Epithelial cell of prostate (primary cell): ENCODE measurements at regions not wholly inside any gene's neighbourhood (a gene's known extent, or its start where the extent isn't known, plus 50 kb on each side); places are given as distances from the start of the nearest gene placed in this dataset.

Experiments used
- DNase-seq: peaks from one replicate; pipeline ENCODE4 v3.0.0-alpha.2; 2011; ENCODE audit warnings: low read depth, low spot score
- H3K27ac ChIP-seq: fragments of 450-650 bp; 2 replicates; pipeline ENCODE4 v1.5.1; 2017; ENCODE audit warnings: mild to moderate bottlenecking

DNA sequence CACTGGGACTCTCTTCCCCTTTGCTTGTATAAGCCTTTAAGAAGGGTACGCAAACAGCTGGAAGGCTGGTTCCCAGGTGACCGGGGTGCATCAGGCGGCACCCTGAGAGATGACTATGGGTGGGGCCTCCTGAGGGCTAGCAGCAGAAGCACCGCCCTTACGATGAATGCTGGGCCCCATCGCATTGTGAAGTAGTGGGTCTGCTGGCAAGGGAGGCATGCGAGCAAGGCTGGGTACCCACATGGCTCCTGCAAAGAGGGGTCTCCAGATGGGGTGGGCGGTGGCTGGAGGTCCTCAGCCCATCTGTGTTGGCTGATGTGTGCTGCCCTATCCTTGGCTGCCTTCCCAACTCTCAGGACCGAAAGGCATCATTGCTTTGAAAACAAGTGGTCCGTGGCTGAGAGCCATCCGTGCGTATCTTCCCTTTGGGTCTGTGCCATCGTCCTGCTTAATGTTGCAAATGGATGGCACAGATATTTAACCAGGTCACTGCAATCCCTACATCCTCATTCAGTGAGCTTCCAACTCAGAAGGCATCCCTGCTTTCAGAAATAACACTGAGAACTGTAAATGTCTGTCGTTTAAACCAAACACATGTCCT lies 83.5 kb upstream of the GPC1 start:
- no peak for DNase-seq
- no peak overlapping the region for H3K27ac ChIP-seq

DNA sequence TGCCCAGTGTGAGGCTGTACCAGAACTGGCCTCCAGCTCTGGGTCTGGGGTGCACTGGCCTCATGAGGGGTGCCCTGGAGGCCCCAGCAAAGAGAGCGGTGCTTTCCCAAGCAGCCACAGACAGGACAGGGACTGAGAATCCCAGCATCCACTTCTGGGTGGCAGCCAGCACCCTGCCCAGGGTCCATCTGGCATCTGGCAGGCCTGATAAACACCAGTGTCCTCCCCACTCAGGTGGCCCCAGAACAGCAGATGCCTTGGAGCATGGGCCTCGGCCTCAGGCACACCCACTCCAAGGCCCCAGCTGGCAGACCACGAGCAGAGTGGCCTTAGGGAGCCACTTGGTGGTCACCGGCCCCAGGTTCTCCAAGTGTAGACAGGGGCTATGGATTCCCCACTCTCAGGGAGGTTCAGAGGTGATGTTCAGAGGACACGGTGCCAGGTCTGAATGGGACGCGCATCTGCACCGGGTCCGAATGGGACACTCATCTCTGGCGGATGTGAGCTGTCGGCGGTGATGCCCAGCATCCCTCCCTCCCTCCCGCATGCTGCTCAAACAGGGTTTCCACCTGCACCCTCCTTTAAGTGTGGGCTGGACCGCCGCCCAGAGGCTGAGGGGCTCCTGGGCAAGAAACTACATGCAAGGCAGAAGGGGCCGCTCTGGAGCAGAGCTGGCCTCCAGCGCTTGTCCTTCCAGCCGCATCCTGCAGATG lies 82.2 kb upstream of the GPC1 start:
- peak; percentile 12 for DNase-seq
- no peak overlapping the region for H3K27ac ChIP-seq

DNA sequence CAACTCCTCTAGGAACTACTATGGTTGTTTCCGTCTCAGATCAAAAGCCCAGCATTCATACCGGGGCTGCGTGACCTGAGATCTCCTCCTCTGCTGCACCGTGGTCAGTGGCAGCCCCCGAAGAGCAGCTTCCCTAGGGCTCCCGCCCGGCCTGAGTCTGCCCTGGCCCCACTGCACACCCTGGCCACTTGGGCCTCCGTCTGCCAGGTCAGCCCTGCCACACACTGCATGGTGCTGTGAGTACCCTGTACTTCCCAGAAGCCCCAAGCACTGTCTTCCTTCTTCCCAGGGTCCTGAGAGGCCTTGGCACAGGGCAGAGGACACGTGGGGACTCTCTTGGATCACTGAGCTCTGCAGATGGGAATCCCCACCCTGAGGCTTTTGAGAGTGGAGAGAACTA lies 81.5 kb upstream of the GPC1 start:
- DNase-seq, result no peak
- H3K27ac ChIP-seq, result no peak overlapping the region

DNA sequence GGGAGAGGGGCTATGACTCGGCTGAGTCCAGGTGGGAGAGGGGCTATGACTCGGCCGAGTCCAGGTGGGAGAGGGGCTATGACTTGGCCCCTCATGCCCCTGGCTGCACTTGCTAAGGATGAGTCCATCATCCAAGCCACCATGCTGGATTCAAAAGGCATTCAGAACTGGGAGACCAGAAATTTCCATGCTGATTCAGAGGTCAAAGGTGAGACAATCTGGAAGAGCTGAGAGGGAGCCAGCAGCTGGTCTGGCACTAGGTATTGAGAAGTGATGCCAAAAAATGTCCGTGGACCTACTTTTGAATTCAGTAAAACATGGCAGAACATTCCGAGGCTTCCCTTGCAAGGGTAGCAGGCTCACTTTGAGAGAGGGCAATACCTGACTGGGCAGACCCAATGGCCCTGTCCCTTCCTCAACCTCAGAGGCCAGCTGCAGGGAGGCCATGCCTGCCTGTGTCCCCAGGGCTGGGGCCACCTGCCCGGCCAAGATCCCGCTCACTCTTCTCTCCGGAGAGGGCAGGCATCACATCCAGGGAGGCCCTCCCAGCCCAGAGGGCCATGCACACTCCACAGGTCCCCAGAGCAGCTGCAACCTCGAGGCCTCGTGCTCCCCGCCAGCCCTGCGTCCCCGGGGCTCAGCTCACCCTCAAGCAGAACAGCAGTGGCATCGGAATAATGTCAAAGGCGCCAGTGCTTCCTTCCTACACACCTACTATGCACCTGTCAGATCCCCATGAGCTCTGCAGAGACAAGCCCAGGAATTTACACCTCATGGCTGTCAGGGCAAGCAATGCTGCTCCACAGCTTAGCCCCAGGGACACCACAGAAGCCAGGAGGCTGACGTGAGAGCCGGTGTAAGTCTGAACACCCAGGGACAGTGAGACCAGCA lies 80.2 kb upstream of the GPC1 start:
- H3K27ac ChIP-seq, result no peak overlapping the region
- DNase-seq, result peak; percentile 12

DNA sequence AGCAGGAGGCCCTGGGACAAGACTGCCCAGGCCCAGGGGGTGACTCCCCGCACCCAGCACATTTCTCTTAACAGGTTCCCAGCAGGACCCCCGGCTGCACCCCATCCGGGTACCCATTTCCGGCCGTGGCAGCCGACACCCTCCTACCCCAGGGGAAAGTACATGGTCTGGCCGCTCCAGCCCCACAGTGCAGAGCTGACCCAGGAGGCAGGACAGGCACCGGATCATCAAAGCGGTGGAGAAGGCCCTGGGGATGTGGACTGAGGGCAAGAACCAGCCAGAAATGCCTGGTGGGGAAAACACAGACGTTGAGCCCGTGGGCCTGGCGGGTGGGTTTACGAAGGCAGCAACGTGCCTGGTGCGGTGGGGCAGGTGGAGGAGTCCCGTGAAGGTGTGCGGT lies 79.5 kb upstream of the GPC1 start:
- H3K27ac ChIP-seq, result no peak overlapping the region
- no peak for DNase-seq

DNA sequence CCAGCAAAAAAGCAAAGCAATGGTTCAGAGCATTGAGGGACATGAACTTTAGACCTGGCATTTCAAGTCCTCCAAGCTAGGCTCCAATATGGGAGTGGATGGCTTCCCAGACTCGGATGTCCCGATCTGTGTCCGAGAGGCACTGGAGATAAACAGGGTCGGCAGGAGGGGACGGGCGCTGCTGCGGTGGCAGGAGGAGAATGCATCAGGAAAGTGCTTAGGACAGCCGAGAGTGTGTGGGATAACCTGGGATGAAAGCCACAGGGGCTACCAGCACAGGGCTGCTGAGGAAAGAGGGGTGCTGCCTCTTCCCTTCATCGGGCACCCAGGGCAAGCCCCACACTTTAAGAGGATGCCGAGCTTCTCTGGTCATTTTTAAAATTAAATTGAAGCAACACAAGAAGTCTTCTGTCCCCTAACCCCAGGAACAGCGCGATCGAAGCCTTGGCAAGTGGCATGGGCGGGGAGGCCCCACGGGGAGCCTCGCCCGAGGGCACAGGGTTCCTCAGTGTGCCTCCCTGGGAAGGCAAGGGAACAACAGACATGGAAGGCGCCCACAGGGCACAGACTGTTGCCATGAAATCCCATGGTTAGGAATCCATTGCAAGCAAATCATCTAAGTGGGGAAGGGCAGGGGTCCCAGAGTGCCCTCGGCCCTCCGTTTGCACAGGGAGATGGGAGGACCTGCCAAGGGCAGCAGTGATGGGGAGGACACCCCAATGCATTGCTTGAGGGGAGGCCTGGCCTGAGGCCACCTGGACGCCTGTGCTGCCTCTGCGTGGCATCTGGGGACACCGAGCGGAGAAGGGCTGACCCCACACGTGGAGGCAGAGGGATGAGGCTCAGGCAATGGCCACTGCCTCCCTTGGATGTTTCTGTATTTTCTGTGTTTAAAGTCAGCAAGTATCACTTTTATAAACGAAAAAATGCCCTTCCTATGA lies 78.5 kb upstream of the GPC1 start:
- no peak for DNase-seq
- no peak overlapping the region for H3K27ac ChIP-seq

DNA sequence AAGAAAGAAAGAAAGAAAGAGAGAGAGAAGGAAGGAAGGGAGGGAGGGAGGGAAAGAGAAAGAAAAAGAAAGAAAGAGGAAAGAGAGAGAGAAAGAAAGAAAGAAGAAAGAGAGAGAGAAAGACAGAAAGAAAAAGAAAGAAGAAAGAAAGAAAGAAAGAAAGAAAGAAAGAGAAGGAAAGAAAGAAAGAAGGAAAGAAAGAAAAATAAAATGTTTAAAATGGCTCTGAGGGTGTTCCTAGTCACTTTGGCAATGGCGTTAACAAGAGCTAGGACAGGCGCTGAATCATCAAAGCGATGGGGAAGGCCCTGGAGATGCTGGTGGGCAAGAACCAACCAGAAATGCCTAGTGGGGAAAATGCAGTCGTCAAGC lies 77.8 kb upstream of the GPC1 start:
- DNase-seq, result no peak
- no peak overlapping the region for H3K27ac ChIP-seq

DNA sequence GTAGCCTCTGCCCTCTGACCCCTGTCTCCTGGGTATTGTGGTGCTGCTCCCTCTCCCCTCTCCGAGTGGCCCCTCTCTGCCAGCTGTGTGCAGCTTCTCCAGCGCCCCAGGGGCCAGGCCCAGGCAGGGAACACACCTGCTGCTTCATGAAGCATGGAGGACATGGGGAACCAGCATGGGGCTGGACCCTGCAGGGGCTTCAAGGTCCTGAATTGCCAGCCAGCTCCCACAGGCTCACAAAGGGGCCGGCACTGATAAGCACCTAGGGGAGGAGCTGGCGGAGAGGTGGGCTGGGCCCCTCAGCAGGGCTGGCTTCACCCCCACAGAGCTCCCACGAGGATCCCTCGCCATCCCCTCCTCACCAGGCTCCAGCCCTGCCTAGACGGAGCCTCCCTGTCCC lies 77.4 kb upstream of the GPC1 start:
- H3K27ac ChIP-seq, result no peak overlapping the region
- no peak for DNase-seq

DNA sequence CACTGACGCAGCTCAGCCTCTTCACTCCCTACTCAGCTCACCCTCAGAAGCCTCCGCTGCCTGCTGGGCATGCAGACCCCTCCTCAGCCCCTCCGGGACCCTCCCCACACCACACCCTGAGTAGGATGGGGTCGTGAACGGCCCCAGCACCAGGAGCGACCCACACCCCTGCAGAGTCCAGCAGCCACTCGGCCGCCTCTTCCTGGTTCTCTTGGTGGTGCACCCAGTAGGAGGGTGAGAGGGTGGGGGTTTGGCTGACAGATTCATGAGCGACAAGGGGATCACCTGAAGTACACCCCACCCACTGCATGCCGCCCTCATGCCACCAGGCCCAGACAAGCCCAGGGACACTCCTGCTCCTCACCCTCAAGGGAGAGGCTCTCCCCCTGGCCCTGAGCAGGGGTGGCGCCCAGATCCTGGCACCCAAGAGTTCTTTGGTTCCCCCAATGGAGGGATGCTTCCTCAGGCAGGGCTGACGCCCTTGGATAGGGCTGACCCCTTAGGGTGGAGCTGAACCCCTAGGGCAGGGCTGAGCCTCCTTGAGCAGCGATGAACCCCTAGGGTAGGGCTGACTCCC lies 76.6 kb upstream of the GPC1 start:
- no peak for DNase-seq
- no peak overlapping the region for H3K27ac ChIP-seq

DNA sequence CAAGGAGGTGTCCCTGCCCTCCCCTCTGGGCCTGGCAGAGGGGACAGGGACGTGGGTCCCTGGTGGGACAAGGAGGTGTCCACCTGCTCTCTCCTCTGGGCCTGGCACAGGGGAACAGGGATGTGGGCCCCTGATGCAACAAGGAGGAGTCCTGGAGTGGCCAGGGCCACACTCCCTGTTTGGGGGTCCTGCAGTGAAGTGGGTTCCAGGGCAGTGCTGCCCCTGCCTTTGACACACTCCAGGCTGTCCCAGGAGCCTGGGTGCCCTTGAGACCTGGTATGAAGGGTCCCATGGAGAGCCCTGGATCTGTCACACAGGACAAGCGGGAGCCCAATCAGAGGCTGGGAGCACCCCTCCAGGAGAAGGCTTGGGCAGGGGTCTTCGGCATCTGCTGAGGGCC lies 75.8 kb upstream of the GPC1 start:
- DNase-seq, result no peak
- no peak overlapping the region for H3K27ac ChIP-seq

DNA sequence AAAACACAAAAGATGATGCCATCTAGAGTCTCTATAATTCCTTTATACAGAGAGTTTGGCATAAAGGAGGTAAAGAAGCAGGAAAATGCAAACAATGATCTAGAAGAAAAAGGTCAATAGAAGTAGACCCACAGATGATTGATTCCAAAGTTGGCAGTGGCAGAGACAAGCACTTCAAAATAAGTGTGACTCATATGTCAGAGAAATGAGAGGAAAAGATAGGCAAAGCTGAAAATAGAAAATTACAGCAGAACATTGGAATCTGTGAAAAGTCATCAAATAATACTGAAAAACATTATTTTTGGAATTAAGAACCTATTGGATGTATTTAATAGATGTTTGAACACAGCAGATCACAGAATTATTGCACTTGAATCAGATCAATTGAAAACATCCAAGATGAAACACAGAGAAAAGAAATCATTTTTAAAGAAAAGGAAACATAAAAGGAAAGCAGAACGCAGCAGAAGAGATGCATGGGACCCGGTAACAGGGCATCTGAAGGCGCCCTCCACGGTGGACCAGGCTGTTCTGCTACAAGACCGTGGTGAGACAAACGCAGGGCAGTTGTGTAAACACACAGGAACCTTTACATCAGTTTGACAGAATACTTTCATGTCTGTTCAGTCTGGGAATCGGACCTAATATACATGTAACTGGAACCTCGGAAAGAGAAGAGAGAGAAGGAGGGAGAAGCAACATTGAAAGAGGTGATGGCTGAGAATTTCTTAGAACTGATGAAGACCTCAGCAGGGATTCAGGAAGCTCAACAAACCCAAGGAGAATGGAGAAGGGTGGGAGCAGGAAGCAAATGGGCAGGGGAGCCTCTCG lies 74.6 kb upstream of the GPC1 start:
- H3K27ac ChIP-seq, result no peak overlapping the region
- DNase-seq, result no peak

DNA sequence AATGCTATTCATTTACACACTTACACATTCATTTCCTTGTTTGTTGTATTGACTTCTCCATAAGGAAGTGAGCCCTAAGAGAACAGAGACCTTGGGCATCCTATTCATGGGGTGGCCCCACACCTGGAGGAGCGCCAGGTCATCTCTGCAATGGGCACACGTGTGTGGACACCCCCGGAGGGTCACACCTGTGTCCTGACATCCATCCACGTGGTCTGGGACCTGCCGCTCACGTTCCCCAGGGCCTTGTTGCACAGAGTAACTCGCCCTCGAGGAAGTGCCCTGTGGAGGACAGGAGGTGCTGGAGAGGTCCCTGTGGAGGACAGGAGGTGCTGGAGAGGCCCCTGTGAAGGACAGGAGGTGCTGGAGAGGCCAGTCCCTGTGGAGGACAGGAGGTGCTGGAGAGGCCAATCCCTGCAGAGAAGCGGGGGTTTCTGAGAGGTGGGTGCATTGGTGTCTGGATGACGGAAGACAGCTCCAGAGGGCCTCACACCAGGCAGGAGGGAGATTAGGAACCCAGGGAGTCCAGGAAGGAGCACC lies 73.2 kb upstream of the GPC1 start:
- no peak for DNase-seq
- no peak overlapping the region for H3K27ac ChIP-seq

DNA sequence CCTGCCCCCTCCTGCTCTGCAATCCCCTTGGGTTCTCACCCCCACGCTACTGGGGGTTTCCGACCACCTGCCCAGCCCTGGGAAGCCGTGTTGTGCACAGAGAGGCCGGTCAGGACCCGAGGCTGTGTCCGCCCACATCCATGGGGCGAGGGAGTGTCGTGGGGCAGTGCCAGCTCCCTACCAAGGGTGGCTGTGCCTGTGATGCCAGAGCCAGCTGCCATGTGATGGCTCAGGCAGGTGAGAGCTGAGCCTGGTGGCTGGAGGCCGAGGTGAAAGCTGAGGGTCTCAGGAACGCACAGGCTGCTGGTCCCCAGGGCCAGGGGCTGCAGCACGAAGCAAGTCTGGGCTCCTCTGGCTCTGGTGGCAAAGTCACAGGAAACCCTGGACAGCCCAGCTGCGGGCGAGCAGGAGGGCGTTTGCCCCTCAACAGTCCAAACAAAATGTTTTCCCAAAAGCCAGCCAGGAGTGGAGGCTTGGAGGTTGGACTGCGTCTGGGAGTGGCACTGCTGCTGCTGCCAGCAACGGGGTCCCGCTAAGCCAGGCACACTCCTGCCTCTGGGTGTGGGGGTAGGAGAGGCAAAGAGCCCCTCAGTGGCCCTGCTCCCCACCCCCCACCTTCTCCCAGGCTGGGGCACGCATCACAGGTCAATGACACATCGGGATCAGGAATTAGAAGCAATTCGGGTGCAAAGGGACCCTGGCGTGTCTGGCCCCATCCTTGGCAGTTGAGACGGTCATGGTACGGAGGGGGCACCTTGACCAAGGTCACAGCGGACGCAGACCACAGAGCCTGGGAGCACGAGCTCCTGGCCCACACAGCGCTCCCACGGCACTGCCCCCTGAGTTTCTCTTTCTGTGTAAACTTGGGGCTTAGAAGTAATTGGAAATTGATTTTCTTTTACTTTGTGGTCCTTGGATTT lies 72.4 kb upstream of the GPC1 start:
- DNase-seq, result no peak
- no peak overlapping the region for H3K27ac ChIP-seq

DNA sequence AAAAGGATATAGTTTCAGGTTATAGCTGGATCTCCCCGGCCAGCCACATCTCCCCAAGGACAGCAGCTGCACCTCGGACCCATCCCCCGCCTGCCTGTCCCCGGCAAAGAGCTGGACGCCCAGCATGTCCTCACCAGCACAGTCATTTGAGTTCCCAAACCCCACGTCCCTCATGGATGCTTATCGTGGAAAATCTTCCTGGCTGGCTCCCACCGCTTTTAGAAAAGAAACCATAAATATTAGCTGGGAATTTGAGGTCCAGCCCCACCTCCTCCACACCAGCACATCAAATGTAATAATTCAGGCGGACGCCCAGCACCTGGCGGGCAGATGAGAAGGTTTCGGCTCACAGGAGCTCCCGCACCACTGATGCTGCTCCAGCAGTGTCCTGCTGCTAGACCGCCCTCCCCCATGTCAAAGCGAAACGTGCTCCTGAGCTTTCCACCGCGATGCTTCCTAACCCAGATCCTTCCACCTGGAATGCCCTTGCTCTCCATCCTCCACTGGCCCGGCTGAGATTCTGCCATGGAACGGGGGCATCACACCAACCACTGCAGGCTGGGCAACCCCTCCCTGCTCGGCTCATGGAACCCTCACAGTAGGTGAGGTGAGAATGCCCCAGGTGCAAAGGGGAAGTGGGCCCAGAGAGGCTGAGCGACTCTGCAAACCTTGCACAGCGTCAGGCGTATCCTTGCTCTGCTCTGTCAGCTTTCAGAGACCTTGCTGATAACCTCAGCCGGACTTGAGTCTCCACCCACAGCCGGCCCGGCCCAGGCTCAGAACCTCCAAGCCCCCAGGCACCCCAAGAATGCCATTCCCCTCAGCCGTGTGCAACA lies 71.5 kb upstream of the GPC1 start:
- DNase-seq, result no peak
- no peak overlapping the region for H3K27ac ChIP-seq

DNA sequence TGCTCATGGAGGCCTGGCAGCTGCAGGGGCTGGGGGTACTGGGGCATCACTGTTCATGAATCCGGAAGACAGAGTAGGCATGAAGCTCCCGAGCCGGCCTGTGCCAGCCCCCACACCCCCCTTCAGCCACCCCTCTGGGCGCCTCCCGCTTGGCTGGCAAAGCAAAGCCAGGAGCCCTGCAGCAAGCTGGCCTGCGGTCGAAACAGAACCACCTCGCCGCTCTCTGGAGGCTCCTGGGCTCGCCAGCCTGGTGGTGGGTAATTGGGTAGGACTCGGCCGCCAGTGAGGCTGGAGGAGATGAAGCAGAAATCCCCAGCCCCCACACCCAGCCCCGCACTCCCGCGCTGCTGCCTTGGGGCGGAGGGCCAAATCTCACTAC lies 70.9 kb upstream of the GPC1 start:
- DNase-seq, result no peak
- H3K27ac ChIP-seq, result no peak overlapping the region

DNA sequence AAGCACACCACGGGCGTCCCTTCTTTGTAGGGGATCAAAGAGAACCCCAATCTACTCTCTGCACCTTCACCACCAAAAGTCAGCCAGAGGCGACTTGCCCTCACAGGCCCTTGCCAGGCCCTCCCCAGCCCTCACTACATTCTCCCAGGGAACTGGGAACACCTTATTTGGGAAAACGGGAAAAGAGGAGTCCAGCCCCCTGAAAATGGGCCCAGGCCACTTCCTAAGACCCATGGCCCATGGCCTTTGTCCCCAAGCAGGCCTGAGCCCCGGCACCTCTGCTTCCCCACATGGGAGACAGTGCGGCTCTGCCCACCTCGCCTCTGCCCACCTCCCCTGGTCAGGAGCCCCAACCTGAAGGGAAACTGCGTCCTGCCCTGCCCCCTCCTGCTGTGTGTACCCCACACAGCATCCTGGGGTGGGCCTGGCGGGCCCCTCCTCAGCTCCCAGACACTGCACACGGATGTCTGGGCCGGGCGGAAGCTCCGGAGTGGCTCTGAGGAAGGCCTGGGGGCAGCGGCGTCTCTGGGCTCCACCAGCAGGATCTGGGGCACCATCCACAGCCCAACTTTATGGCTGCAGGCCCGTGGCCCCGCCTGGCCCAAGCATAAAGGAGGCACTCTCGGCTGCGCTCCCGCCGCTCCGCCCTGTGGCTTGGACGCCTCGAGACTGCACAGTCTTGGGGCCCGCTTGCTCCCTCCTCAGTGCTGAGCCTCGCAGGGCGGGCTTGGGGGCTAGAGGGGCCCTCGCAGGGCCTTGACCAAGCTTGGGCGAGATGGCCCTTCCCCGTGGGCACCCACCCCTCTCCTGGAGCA lies 70.3 kb upstream of the GPC1 start:
- no peak for DNase-seq
- H3K27ac ChIP-seq, result no peak overlapping the region
